K562 (cell line): ENCODE measurements at regions not wholly inside any gene's neighbourhood (a gene's known extent, or its start where the extent isn't known, plus 50 kb on each side); places are given as distances from the start of the nearest gene placed in this dataset.

ENCODE experiments used
- ATAC-seq: fragments of 200-7000 bp; cut with Tn5 transposase; 3 replicates; pipeline ENCODE4 v1.9.1; 2020; ENCODE audit warnings: moderate library complexity
- BruUV-seq: library from RNA; stranded (reverse); fragments of 400-500 nt; replicated peaks from 2 replicates; lab custom pipeline; 2021; lab: Mats Ljungman, UMichigan
- CTCF ChIA-PET: fragments of 300-600 bp; formaldehyde crosslinking; extraction: SDS; loops from one replicate; lab custom pipeline; 2021; ENCODE audit warnings: low intra/inter-chr PET ratio; lab: Yijun Ruan, JAX
- POLR2A ChIA-PET: fragments of 300-600, 350-650 bp; sonication (Branson Sonifier 250); formaldehyde crosslinking; extraction: SDS; loops from one replicate; lab custom pipeline; 2021; ENCODE audit warnings: antibody characterized with exemption, inconsistent platforms; lab: Yijun Ruan, JAX
- DNase-seq, 4 experiments: peaks; one replicate each; pipeline versions ENCODE4 v3.0.0 to v3.0.0-alpha.2; 2011 to 2018; ENCODE audit warnings: low spot score in 3 of 4, mixed read lengths in 3 of 4; ENCODE audit errors: extremely low read depth in 1 of 4
- FAIRE-seq: peaks from 2 replicates; lab custom pipeline; 2011; peaks lifted over from hg19 to GRCh38; lab: Jason Lieb, UNC
- H2AFZ ChIP-seq: 2 replicates; pipeline ENCODE4 v1.6.0; 2011; ENCODE audit warnings: low read depth, low read length, control low read depth, inconsistent platforms
- H3K27ac ChIP-seq: fragments of 200-600 bp; 3 replicates; pipeline ENCODE4 v1.8.0; 2011; ENCODE audit warnings: low read depth, mild to moderate bottlenecking, control low read depth, inconsistent platforms, low read length, moderate library complexity, mixed read lengths; ENCODE audit errors: extremely low read depth
- H3K27me3 ChIP-seq, 2 experiments: fragments of 300-600 bp in 1 of 2; 2 replicates in 1 of 2; 3 replicates in 1 of 2; pipeline versions ENCODE4 v1.6.0 to v1.8.0; 2011; ENCODE audit warnings: inconsistent platforms in 2 of 2, low read length in 2 of 2, mild to moderate bottlenecking in 1 of 2, mixed read lengths in 1 of 2, moderate library complexity in 1 of 2; ENCODE audit not compliant: control insufficient read depth in 2 of 2, insufficient read depth in 2 of 2
- H3K36me3 ChIP-seq: fragments of 300-600 bp; 3 replicates; pipeline ENCODE4 v1.8.0; 2011; ENCODE audit warnings: mild to moderate bottlenecking, low read length, inconsistent platforms; ENCODE audit not compliant: control insufficient read depth, insufficient read depth
- H3K4me1 ChIP-seq, 2 experiments: fragments of 200-600 bp in 1 of 2; replicated peaks in 1 of 2; 2 replicates in 1 of 2; 3 replicates in 1 of 2; pipeline versions ENCODE4 v1.5.1 to v1.8.0; 2011; ENCODE audit warnings: inconsistent platforms in 2 of 2, low read length in 2 of 2, mild to moderate bottlenecking in 1 of 2, mixed read lengths in 1 of 2, moderate library complexity in 1 of 2; ENCODE audit not compliant: control insufficient read depth in 2 of 2, insufficient read depth in 2 of 2
- H3K4me2 ChIP-seq: 2 replicates; pipeline ENCODE4 v1.6.1; 2011; ENCODE audit warnings: low read length, control low read depth, inconsistent platforms, mixed read lengths; ENCODE audit not compliant: insufficient read depth
- H3K4me3 ChIP-seq: fragments of 200-600 bp; sonication (generic), shearing (Covaris generic); 2 replicates; pipeline ENCODE4 v1.5.1; 2016; ENCODE audit warnings: control low read depth, inconsistent platforms
- H3K79me2 ChIP-seq: fragments of 200-600 bp; 3 replicates; pipeline ENCODE4 v1.8.0; 2011; ENCODE audit warnings: low read length, inconsistent platforms; ENCODE audit not compliant: control insufficient read depth, insufficient read depth
- H3K9ac ChIP-seq, 2 experiments: 2 replicates each; pipeline versions ENCODE4 v1.6.0 to v1.6.1; 2011; ENCODE audit warnings: low read depth in 2 of 2, low read length in 2 of 2, control low read depth in 1 of 2, inconsistent platforms in 1 of 2, mild to moderate bottlenecking in 1 of 2, mixed read lengths in 1 of 2; ENCODE audit not compliant: insufficient read depth in 1 of 2
- H3K9me1 ChIP-seq: one replicate; pipeline ENCODE4 v1.6.0; 2011; ENCODE audit warnings: inconsistent platforms, mild to moderate bottlenecking, low read length, moderate library complexity; ENCODE audit not compliant: control insufficient read depth, insufficient read depth
- H3K9me3 ChIP-seq: replicated peaks from 2 replicates; pipeline ENCODE4 v1.5.1; 2011; ENCODE audit warnings: low read depth, low read length, inconsistent platforms; ENCODE audit not compliant: control insufficient read depth, insufficient read depth
- H4K20me1 ChIP-seq: replicated peaks from 2 replicates; pipeline ENCODE4 v1.6.1; 2011; ENCODE audit warnings: low read length, inconsistent platforms, mixed read lengths; ENCODE audit not compliant: control insufficient read depth, insufficient read depth
- AFF4 ChIP-seq: sonication (generic); formaldehyde crosslinking; IDR thresholded peaks from 2 replicates; pipeline ENCODE4 v1.8.0; 2023; ENCODE audit warnings: mild to moderate bottlenecking, missing genetic modification reagents
- CBFA2T3 ChIP-seq: fragments of 450-650 bp; IDR thresholded peaks from 2 replicates; pipeline ENCODE4 v1.6.1; 2017
- MAZ ChIP-seq, 2 experiments: fragments of 450-650 bp in 1 of 2; sonication (generic) in 1 of 2; formaldehyde crosslinking; IDR thresholded peaks in 1 of 2; conservative IDR thresholded peaks in 1 of 2; 2 replicates each; pipeline versions ENCODE4 v1.4.0 to v1.5.0; 2020; ENCODE audit warnings: mild to moderate bottlenecking in 1 of 2, missing genetic modification reagents in 1 of 2
- MBD1 ChIP-seq: fragments of 250-450 bp; sonication (Bioruptor Pico); IDR thresholded peaks from 2 replicates; pipeline ENCODE4 v1.8.0; 2022; ENCODE audit warnings: inconsistent platforms
- POLR3A ChIP-seq: IDR thresholded peaks from 2 replicates; pipeline ENCODE4 v1.6.1; 2011; ENCODE audit warnings: borderline replicate concordance, mild to moderate bottlenecking, moderate library complexity; ENCODE audit not compliant: insufficient read length, insufficient read depth; ENCODE audit errors: extremely low read depth
- ZNF124 ChIP-seq: sonication (generic); formaldehyde crosslinking; IDR thresholded peaks from 2 replicates; pipeline ENCODE4 v1.8.1; 2022; ENCODE audit warnings: missing genetic modification reagents
- ZNF695 ChIP-seq: fragments of 450-650 bp; formaldehyde crosslinking; IDR thresholded peaks from 2 replicates; pipeline ENCODE4 v1.4.0; 2020; ENCODE audit warnings: mild to moderate bottlenecking, moderate library complexity
- WGBS: fragments of 100-300 bp; shearing (Covaris generic); methylation state at CpG from one replicate; pipeline ENCODE4 v1.1.6; 2016; ENCODE audit warnings: low coverage, mixed read lengths; ENCODE audit not compliant: insufficient coverage; ENCODE audit errors: missing lambda C conversion rate; 5-methylcytosine and 5-hydroxymethylcytosine counted together
- in situ Hi-C: fragments of 300-500 bp; cut with MboI; formaldehyde crosslinking; loops from 4 replicates; pipeline ENCODE4 v1.15.0; 2018; ENCODE audit warnings: inconsistent platforms, mixed read lengths
- intact Hi-C: fragments of 100-400 bp; cut with micrococcal nuclease; formaldehyde crosslinking; loops from 2 replicates; pipeline ENCODE4 v1.14.2; 2022

- no peak for ATAC-seq
- H2AFZ ChIP-seq: no peak overlapping the region
- H3K9me3 ChIP-seq: no peaks in the 10 kb centered on the region; the same call in 1 of the 2 replicates
- intact Hi-C loops: no loop called here
- no peaks in the 10 kb centered on the region for H3K79me2 ChIP-seq
- H3K9me1 ChIP-seq: no peaks in the 10 kb centered on the region
- BruUV-seq: no TSS peak
- CTCF ChIA-PET: no interaction called here
- H3K9ac ChIP-seq: no peak overlapping the region
- H3K4me1 ChIP-seq: no peaks in the 10 kb centered on the region
- H3K4me3 ChIP-seq: no peak overlapping the region
- no peaks in the 10 kb centered on the region for H4K20me1 ChIP-seq
- no peak for DNase-seq
- H3K4me2 ChIP-seq: no peak overlapping the region
- in situ Hi-C loops: no loop called here
- no peaks in the 10 kb centered on the region for H3K27me3 ChIP-seq
- TF ChIP-seq MAZ (CRISPR knock-in tag; conservative IDR thresholded peaks at IDR 0.05 in 1 of 2, IDR thresholded peaks at IDR 0.05 in 1 of 2) (no peak), CBFA2T3 (no peak), ZNF124 (CRISPR knock-in tag) (no peak), MBD1 (CRISPR knock-in tag) (no peak), POLR3A (no peak), ZNF695 (CRISPR knock-in tag) (no peak), AFF4 (CRISPR knock-in tag) (no peak)
- 2% methylated on average over 3 of the region's 3 CpGs for WGBS
- no peaks in the 10 kb centered on the region for H3K36me3 ChIP-seq
- FAIRE-seq: no peak
- POLR2A ChIA-PET: no interaction called here
- H3K27ac ChIP-seq: no peak overlapping the region
Observed at GRCh38 chr11:128227466-128227865, 359.9 kb downstream of the ETS1 start.
